Glutamatergic neuron (in vitro differentiated cells): ENCODE measurements at regions not wholly inside any gene's neighbourhood (a gene's known extent, or its start where the extent isn't known, plus 50 kb on each side); places are given as distances from the start of the nearest gene placed in this dataset.

Experiments
- DNase-seq: peaks from one replicate; pipeline ENCODE4 v3.0.0; 2022
- H3K27ac Mint-ChIP-seq: one replicate; pipeline ENCODE4 v1.8.0; 2020; ENCODE audit warnings: mild to moderate bottlenecking, mixed read lengths, inconsistent platforms; ENCODE audit not compliant: unreplicated experiment
- H3K27me3 Mint-ChIP-seq: one replicate; pipeline ENCODE4 v1.8.0; 2020; ENCODE audit warnings: mild to moderate bottlenecking, moderate library complexity, mixed read lengths, inconsistent platforms; ENCODE audit not compliant: unreplicated experiment
- H3K36me3 Mint-ChIP-seq: one replicate; pipeline ENCODE4 v1.8.0; 2020; ENCODE audit warnings: mild to moderate bottlenecking, mixed read lengths, inconsistent platforms; ENCODE audit not compliant: unreplicated experiment
- H3K4me1 Mint-ChIP-seq: one replicate; pipeline ENCODE4 v1.8.0; 2020; ENCODE audit warnings: mild to moderate bottlenecking, low read depth, mixed read lengths, inconsistent platforms; ENCODE audit not compliant: unreplicated experiment
- H3K4me3 Mint-ChIP-seq: one replicate; pipeline ENCODE4 v1.8.0; 2020; ENCODE audit warnings: mild to moderate bottlenecking, mixed read lengths, inconsistent platforms; ENCODE audit not compliant: unreplicated experiment
- H3K9me3 Mint-ChIP-seq: one replicate; pipeline ENCODE4 v1.8.0; 2020; ENCODE audit warnings: mild to moderate bottlenecking, moderate library complexity, mixed read lengths, inconsistent platforms; ENCODE audit not compliant: unreplicated experiment
- CTCF ChIP-seq: fragments of 200-600 bp; sonication (generic); IDR thresholded peaks from one replicate; pipeline ENCODE4 v1.5.0; 2021; ENCODE audit not compliant: partially characterized antibody, unreplicated experiment

GRCh38 chr7:46841248-46841647 lies 740.7 kb downstream of the TNS3 start:
- Mint-ChIP-seq H3K36me3 (no peaks in the 10 kb centered on the region), H3K27ac (no peak overlapping the region), H3K9me3 (peaks cover 3% of the 10 kb centered on the region), H3K4me1 (no peaks in the 10 kb centered on the region), H3K4me3 (no peak overlapping the region), H3K27me3 (no peaks in the 10 kb centered on the region)
- no peak for DNase-seq
- TF ChIP-seq CTCF = no peak

- H3K36me3 Mint-ChIP-seq = no peaks in the 10 kb centered on the region
- peaks cover 5% of the 10 kb centered on the region for H3K9me3 Mint-ChIP-seq
- no peak overlapping the region for H3K4me3 Mint-ChIP-seq
- no peaks in the 10 kb centered on the region for H3K27me3 Mint-ChIP-seq
- no peak overlapping the region for H3K27ac Mint-ChIP-seq
- no peak for DNase-seq
- H3K4me1 Mint-ChIP-seq = no peaks in the 10 kb centered on the region
- TF ChIP-seq CTCF = no peak
These were observed 742.3 kb downstream of the TNS3 start for GRCh38 chr7:46839651-46840050.

- H3K27ac Mint-ChIP-seq = no peak overlapping the region
- no peak for DNase-seq
- no peak for TF ChIP-seq CTCF
- H3K4me1 Mint-ChIP-seq = no peaks in the 10 kb centered on the region
- H3K9me3 Mint-ChIP-seq = peaks cover 5% of the 10 kb centered on the region
- no peaks in the 10 kb centered on the region for H3K27me3 Mint-ChIP-seq
- no peaks in the 10 kb centered on the region for H3K36me3 Mint-ChIP-seq
- no peak overlapping the region for H3K4me3 Mint-ChIP-seq
These were observed 743.4 kb downstream of the TNS3 start for GRCh38 chr7:46838463-46838862.

GRCh38 chr7:46835556-46835955 lies 746.4 kb downstream of the TNS3 start:
- no peaks in the 10 kb centered on the region for H3K36me3 Mint-ChIP-seq
- H3K27ac Mint-ChIP-seq = no peak overlapping the region
- no peak overlapping the region for H3K4me3 Mint-ChIP-seq
- TF ChIP-seq CTCF = no peak
- DNase-seq = no peak
- H3K27me3 Mint-ChIP-seq = no peaks in the 10 kb centered on the region
- H3K9me3 Mint-ChIP-seq = peaks cover 4% of the 10 kb centered on the region
- H3K4me1 Mint-ChIP-seq = no peaks in the 10 kb centered on the region

GRCh38 chr7:46834921-46835320 lies 747.0 kb downstream of the TNS3 start:
- Mint-ChIP-seq H3K36me3 (no peaks in the 10 kb centered on the region), H3K4me3 (no peak overlapping the region), H3K4me1 (no peaks in the 10 kb centered on the region), H3K27me3 (no peaks in the 10 kb centered on the region), H3K9me3 (peaks cover 4% of the 10 kb centered on the region), H3K27ac (no peak overlapping the region)
- TF ChIP-seq CTCF = no peak
- DNase-seq = no peak
